HG03103 (cell line): ENCODE measurements at regions not wholly inside any gene's neighbourhood (a gene's known extent, or its start where the extent isn't known, plus 50 kb on each side); places are given as distances from the start of the nearest gene placed in this dataset.

ENCODE experiments used
- ATAC-seq: cut with Tn5 transposase; IDR thresholded peaks from one replicate; pipeline ENCODE4 v1.9.1; 2021; ENCODE audit warnings: low read depth; ENCODE audit not compliant: unreplicated experiment

GRCh38 chr1:234976861-234977680, 151.6 kb downstream of the TOMM20 start:
- ATAC-seq = no peak

GRCh38 chr1:234975941-234976860, 152.4 kb downstream of the TOMM20 start:
- ATAC-seq = no peak

- ATAC-seq = no peak
Measured at GRCh38 chr1:234975122-234975940, 153.3 kb downstream of the TOMM20 start.

- no peak for ATAC-seq
Measured at GRCh38 chr1:234973426-234974250, 155.0 kb downstream of the TOMM20 start.

GRCh38 chr1:234972411-234973191, 156.0 kb downstream of the TOMM20 start:
- ATAC-seq = no peak

- ATAC-seq = no peak
Measured at GRCh38 chr1:234971586-234972297, 156.9 kb downstream of the TOMM20 start.

GRCh38 chr1:234970731-234971476, 157.7 kb downstream of the TOMM20 start:
- ATAC-seq = no peak

- no peak for ATAC-seq
Measured at GRCh38 chr1:234970401-234970730, 158.3 kb downstream of the TOMM20 start.

- ATAC-seq = no peak
Measured at GRCh38 chr1:234969581-234970400, 158.8 kb downstream of the TOMM20 start.

- no peak for ATAC-seq
Measured at GRCh38 chr1:234969011-234969441, 159.6 kb downstream of the TOMM20 start.

- ATAC-seq = no peak
Measured at GRCh38 chr1:234968451-234968850, 160.2 kb downstream of the TOMM20 start.

- ATAC-seq = no peak
Measured at GRCh38 chr1:234967121-234967520, 161.5 kb downstream of the TOMM20 start.

GRCh38 chr1:234965111-234965510, 163.5 kb downstream of the TOMM20 start:
- ATAC-seq = no peak

GRCh38 chr1:234963904-234964702, 164.5 kb downstream of the TOMM20 start:
- ATAC-seq = no peak

GRCh38 chr1:234963180-234963903, 165.3 kb downstream of the TOMM20 start:
- peak; percentile 72 for ATAC-seq
